ENCODE measurements at regions not wholly inside any gene's neighbourhood (a gene's known extent, or its start where the extent isn't known, plus 50 kb on each side); places are given as distances from the start of the nearest gene placed in this dataset.
"Not testable (repeated sequence)": the region's sequence is repeated elsewhere in the genome, so short reads cannot be mapped to it uniquely, and the experiment has no call there.

DNA sequence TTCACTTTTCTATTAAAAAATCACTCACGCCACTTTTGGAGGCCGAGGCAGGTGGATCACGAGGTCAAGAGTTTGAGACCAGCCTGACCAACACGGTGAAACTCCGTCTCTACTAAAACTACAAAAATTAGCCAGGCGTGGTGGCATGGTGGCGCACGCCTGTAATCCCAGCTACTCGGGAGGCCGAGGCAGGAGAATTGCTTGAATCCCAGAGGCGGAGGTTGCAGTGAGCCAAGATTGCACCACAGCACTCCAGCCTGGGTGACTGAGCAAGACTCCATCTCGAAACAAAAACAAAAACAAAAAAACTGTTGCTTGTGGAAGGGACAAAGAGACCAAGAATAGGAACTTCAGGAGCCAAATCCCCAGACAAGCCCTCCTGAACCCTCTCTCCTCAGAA, 63.7 kb downstream of the RBFOX3 start:
- TF ChIP-seq, protein P1, sequence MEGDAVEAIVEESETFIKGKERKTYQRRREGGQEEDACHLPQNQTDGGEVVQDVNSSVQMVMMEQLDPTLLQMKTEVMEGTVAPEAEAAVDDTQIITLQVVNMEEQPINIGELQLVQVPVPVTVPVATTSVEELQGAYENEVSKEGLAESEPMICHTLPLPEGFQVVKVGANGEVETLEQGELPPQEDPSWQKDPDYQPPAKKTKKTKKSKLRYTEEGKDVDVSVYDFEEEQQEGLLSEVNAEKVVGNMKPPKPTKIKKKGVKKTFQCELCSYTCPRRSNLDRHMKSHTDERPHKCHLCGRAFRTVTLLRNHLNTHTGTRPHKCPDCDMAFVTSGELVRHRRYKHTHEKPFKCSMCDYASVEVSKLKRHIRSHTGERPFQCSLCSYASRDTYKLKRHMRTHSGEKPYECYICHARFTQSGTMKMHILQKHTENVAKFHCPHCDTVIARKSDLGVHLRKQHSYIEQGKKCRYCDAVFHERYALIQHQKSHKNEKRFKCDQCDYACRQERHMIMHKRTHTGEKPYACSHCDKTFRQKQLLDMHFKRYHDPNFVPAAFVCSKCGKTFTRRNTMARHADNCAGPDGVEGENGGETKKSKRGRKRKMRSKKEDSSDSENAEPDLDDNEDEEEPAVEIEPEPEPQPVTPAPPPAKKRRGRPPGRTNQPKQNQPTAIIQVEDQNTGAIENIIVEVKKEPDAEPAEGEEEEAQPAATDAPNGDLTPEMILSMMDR (IDR thresholded peaks at IDR 0.05) = not testable (repeated sequence)
- TF ChIP-seq POLR2AphosphoS5 (IDR thresholded peaks at IDR 0.05) = not testable (repeated sequence)

All from breast epithelium (tissue), 3 donors.